ENCODE measurements at regions not wholly inside any gene's neighbourhood (a gene's known extent, or its start where the extent isn't known, plus 50 kb on each side); places are given as distances from the start of the nearest gene placed in this dataset.

DNA sequence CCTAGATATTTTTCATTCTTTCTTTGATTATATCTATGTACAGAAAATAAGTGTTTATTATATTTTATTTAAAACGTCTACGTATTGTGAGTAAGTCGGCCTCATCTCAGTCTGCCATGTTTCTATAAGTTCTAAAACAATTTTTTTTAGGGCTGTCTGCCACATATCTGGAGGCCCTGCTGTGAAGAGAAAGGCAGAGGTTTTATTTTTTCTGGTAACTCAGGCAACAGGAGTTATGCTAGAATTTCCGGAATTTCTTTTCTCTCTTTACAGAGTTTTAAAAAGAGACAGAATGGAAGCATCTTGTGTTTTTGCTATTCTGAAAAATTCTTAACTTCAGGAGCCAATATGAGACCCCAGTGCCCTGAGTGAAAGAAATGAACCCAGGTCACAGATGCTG lies 1124.0 kb upstream of the TENM3 start:
- TF ChIP-seq EZH2 (IDR thresholded peaks at IDR 0.05; ENCODE audit: borderline replicate concordance, control insufficient read depth, low read depth, low read length) = no peak
- no peak for TF ChIP-seq TCF12 (IDR thresholded peaks at IDR 0.05; ENCODE audit: low read depth, low read length)
- no peak for TF ChIP-seq KLF5 (IDR thresholded peaks at IDR 0.05; ENCODE audit: partially characterized antibody)
- no peak for TF ChIP-seq CREB1 (IDR thresholded peaks at IDR 0.05; ENCODE audit: low read depth)
- no peak for TF ChIP-seq BHLHE40 (IDR thresholded peaks at IDR 0.05; ENCODE audit: borderline replicate concordance in 1 of 2, low read depth in 2 of 2, low read length in 1 of 2)
- no peak for TF ChIP-seq LARP7 (IDR thresholded peaks at IDR 0.05)
- TF ChIP-seq CTCF (IDR thresholded peaks at IDR 0.05 in 2 of 3, conservative IDR thresholded peaks at IDR 0.05 in 1 of 3; ENCODE audit: control insufficient read depth in 2 of 3, extremely low read depth in 1 of 3, insufficient read depth in 1 of 3, low read depth in 3 of 3, low read length in 3 of 3) = no peak
- no peak for TF ChIP-seq SIX5 (IDR thresholded peaks at IDR 0.05; ENCODE audit: low read depth, low read length, severe bottlenecking)
- no peak for TF ChIP-seq EP300 (IDR thresholded peaks at IDR 0.05; ENCODE audit: borderline replicate concordance in 1 of 2, control insufficient read depth in 1 of 2, low read depth in 2 of 2, low read length in 2 of 2)
- no peak for TF ChIP-seq ATF7 (IDR thresholded peaks at IDR 0.05; ENCODE audit: low read depth)
- no peak for TF ChIP-seq EGR1 (IDR thresholded peaks at IDR 0.05; ENCODE audit: borderline replicate concordance in 1 of 2, low read depth in 2 of 2, low read length in 2 of 2)
- TF ChIP-seq, protein P1, sequence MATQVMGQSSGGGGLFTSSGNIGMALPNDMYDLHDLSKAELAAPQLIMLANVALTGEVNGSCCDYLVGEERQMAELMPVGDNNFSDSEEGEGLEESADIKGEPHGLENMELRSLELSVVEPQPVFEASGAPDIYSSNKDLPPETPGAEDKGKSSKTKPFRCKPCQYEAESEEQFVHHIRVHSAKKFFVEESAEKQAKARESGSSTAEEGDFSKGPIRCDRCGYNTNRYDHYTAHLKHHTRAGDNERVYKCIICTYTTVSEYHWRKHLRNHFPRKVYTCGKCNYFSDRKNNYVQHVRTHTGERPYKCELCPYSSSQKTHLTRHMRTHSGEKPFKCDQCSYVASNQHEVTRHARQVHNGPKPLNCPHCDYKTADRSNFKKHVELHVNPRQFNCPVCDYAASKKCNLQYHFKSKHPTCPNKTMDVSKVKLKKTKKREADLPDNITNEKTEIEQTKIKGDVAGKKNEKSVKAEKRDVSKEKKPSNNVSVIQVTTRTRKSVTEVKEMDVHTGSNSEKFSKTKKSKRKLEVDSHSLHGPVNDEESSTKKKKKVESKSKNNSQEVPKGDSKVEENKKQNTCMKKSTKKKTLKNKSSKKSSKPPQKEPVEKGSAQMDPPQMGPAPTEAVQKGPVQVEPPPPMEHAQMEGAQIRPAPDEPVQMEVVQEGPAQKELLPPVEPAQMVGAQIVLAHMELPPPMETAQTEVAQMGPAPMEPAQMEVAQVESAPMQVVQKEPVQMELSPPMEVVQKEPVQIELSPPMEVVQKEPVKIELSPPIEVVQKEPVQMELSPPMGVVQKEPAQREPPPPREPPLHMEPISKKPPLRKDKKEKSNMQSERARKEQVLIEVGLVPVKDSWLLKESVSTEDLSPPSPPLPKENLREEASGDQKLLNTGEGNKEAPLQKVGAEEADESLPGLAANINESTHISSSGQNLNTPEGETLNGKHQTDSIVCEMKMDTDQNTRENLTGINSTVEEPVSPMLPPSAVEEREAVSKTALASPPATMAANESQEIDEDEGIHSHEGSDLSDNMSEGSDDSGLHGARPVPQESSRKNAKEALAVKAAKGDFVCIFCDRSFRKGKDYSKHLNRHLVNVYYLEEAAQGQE (IDR thresholded peaks at IDR 0.05; ENCODE audit: low read depth, low read length) = no peak
- TF ChIP-seq MTA2 (IDR thresholded peaks at IDR 0.05; ENCODE audit: low read depth) = no peak
- TF ChIP-seq DPF2 (IDR thresholded peaks at IDR 0.05) = no peak

Data from GM12878 (cell line).